ENCODE measurements at regions not wholly inside any gene's neighbourhood (a gene's known extent, or its start where the extent isn't known, plus 50 kb on each side); places are given as distances from the start of the nearest gene placed in this dataset.

- no peaks in the 10 kb centered on the region for H3K36me3 ChIP-seq (ENCODE audit: control insufficient read depth in 4 of 4, insufficient read depth in 4 of 4, low read length in 3 of 4)
- H3K9me3 ChIP-seq (ENCODE audit: control extremely low read depth in 1 of 5, control insufficient read depth in 4 of 5, insufficient read depth in 2 of 5, low read depth in 1 of 5, low read length in 4 of 5) = no peaks in the 10 kb centered on the region
- POLR2A ChIA-PET = no interaction called here
- H3K27ac ChIP-seq (ENCODE audit: insufficient read depth in 1 of 2, low read depth in 1 of 2, low read length in 2 of 2, poor library complexity in 1 of 2, severe bottlenecking in 2 of 2) = no peak overlapping the region
- no peaks in the 10 kb centered on the region for H3K27me3 ChIP-seq (replicated peaks in 2 of 5; ENCODE audit: control insufficient read depth in 4 of 5, insufficient read depth in 5 of 5, low read length in 4 of 5)
- no peaks in the 10 kb centered on the region for H3K4me1 ChIP-seq (ENCODE audit: control extremely low read depth in 1 of 4, control insufficient read depth in 4 of 4, insufficient read depth in 4 of 4, low read length in 3 of 4)
- WGBS (ENCODE audit: insufficient coverage) = no CpG with 5 or more reads among the region's 2 CpGs
- no peak overlapping the region for H3K4me3 ChIP-seq (ENCODE audit: control insufficient read depth in 1 of 7, extremely low read depth in 1 of 7, insufficient read depth in 4 of 7, low read depth in 2 of 7, low read length in 6 of 7)
- no peak for DNase-seq
- CTCF ChIA-PET = no interaction called here
Observed at GRCh38 chr2:145015561-145015960, 495.6 kb upstream of the ZEB2 start.

GRCh38 chr2:145012806-145013205 lies 492.9 kb upstream of the ZEB2 start:
- ChIA-PET CTCF (no interaction called here), POLR2A (interaction anchor here (0.6 kb wide), 1 partner anchor 9 kb away, joined by 3 read pairs; no protein-coding TSS in a partner anchor)
- 100% methylated on average over 1 of the region's 3 CpGs for WGBS (ENCODE audit: insufficient coverage)
- H3K27ac ChIP-seq (ENCODE audit: insufficient read depth in 1 of 2, low read depth in 1 of 2, low read length in 2 of 2, poor library complexity in 1 of 2, severe bottlenecking in 2 of 2) = no peak overlapping the region
- no peaks in the 10 kb centered on the region for H3K9me3 ChIP-seq (ENCODE audit: control extremely low read depth in 1 of 5, control insufficient read depth in 4 of 5, insufficient read depth in 2 of 5, low read depth in 1 of 5, low read length in 4 of 5)
- no peaks in the 10 kb centered on the region for H3K27me3 ChIP-seq (replicated peaks in 2 of 5; ENCODE audit: control insufficient read depth in 4 of 5, insufficient read depth in 5 of 5, low read length in 4 of 5)
- DNase-seq = no peak
- no peak overlapping the region for H3K4me3 ChIP-seq (ENCODE audit: control insufficient read depth in 1 of 7, extremely low read depth in 1 of 7, insufficient read depth in 4 of 7, low read depth in 2 of 7, low read length in 6 of 7)
- no peaks in the 10 kb centered on the region for H3K4me1 ChIP-seq (ENCODE audit: control extremely low read depth in 1 of 4, control insufficient read depth in 4 of 4, insufficient read depth in 4 of 4, low read length in 3 of 4)
- no peaks in the 10 kb centered on the region for H3K36me3 ChIP-seq (ENCODE audit: control insufficient read depth in 4 of 4, insufficient read depth in 4 of 4, low read length in 3 of 4)

- ChIA-PET POLR2A (no interaction called here), CTCF (no interaction called here)
- Histone ChIP-seq H3K4me1 (ENCODE audit: control extremely low read depth in 1 of 4, control insufficient read depth in 4 of 4, insufficient read depth in 4 of 4, low read length in 3 of 4) (no peaks in the 10 kb centered on the region), H3K9me3 (ENCODE audit: control extremely low read depth in 1 of 5, control insufficient read depth in 4 of 5, insufficient read depth in 2 of 5, low read depth in 1 of 5, low read length in 4 of 5) (no peaks in the 10 kb centered on the region), H3K36me3 (ENCODE audit: control insufficient read depth in 4 of 4, insufficient read depth in 4 of 4, low read length in 3 of 4) (no peaks in the 10 kb centered on the region), H3K4me3 (ENCODE audit: control insufficient read depth in 1 of 7, extremely low read depth in 1 of 7, insufficient read depth in 4 of 7, low read depth in 2 of 7, low read length in 6 of 7) (no peak overlapping the region), H3K27ac (ENCODE audit: insufficient read depth in 1 of 2, low read depth in 1 of 2, low read length in 2 of 2, poor library complexity in 1 of 2, severe bottlenecking in 2 of 2) (no peak overlapping the region), H3K27me3 (replicated peaks in 2 of 5; ENCODE audit: control insufficient read depth in 4 of 5, insufficient read depth in 5 of 5, low read length in 4 of 5) (no peaks in the 10 kb centered on the region)
- DNase-seq = no peak
- whole genome bisulfite sequencing (ENCODE audit: insufficient coverage) = no CpG with 5 or more reads among the region's 4 CpGs
Observed at GRCh38 chr2:145012214-145012670, 492.3 kb upstream of the ZEB2 start.

GRCh38 chr2:145010635-145011034 lies 490.7 kb upstream of the ZEB2 start:
- CTCF ChIA-PET = no interaction called here
- Histone ChIP-seq H3K27ac (ENCODE audit: insufficient read depth in 1 of 2, low read depth in 1 of 2, low read length in 2 of 2, poor library complexity in 1 of 2, severe bottlenecking in 2 of 2) (no peak overlapping the region), H3K36me3 (ENCODE audit: control insufficient read depth in 4 of 4, insufficient read depth in 4 of 4, low read length in 3 of 4) (no peaks in the 10 kb centered on the region), H3K4me3 (ENCODE audit: control insufficient read depth in 1 of 7, extremely low read depth in 1 of 7, insufficient read depth in 4 of 7, low read depth in 2 of 7, low read length in 6 of 7) (no peak overlapping the region), H3K4me1 (ENCODE audit: control extremely low read depth in 1 of 4, control insufficient read depth in 4 of 4, insufficient read depth in 4 of 4, low read length in 3 of 4) (no peaks in the 10 kb centered on the region), H3K27me3 (replicated peaks in 2 of 5; ENCODE audit: control insufficient read depth in 4 of 5, insufficient read depth in 5 of 5, low read length in 4 of 5) (no peaks in the 10 kb centered on the region), H3K9me3 (ENCODE audit: control extremely low read depth in 1 of 5, control insufficient read depth in 4 of 5, insufficient read depth in 2 of 5, low read depth in 1 of 5, low read length in 4 of 5) (no peaks in the 10 kb centered on the region)
- POLR2A ChIA-PET = no interaction called here
- 100% methylated on average over 1 of the region's 2 CpGs for WGBS (ENCODE audit: insufficient coverage)
- no peak for DNase-seq

GRCh38 chr2:145007960-145008263 lies 488.0 kb upstream of the ZEB2 start:
- H3K4me3 ChIP-seq (ENCODE audit: control insufficient read depth in 1 of 7, extremely low read depth in 1 of 7, insufficient read depth in 4 of 7, low read depth in 2 of 7, low read length in 6 of 7) = no peak overlapping the region
- H3K36me3 ChIP-seq (ENCODE audit: control insufficient read depth in 4 of 4, insufficient read depth in 4 of 4, low read length in 3 of 4) = no peaks in the 10 kb centered on the region
- H3K9me3 ChIP-seq (ENCODE audit: control extremely low read depth in 1 of 5, control insufficient read depth in 4 of 5, insufficient read depth in 2 of 5, low read depth in 1 of 5, low read length in 4 of 5) = no peaks in the 10 kb centered on the region
- ChIA-PET POLR2A (no interaction called here), CTCF (no interaction called here)
- H3K27ac ChIP-seq (ENCODE audit: insufficient read depth in 1 of 2, low read depth in 1 of 2, low read length in 2 of 2, poor library complexity in 1 of 2, severe bottlenecking in 2 of 2) = no peak overlapping the region
- H3K4me1 ChIP-seq (ENCODE audit: control extremely low read depth in 1 of 4, control insufficient read depth in 4 of 4, insufficient read depth in 4 of 4, low read length in 3 of 4) = no peaks in the 10 kb centered on the region
- H3K27me3 ChIP-seq (replicated peaks in 2 of 5; ENCODE audit: control insufficient read depth in 4 of 5, insufficient read depth in 5 of 5, low read length in 4 of 5) = no peaks in the 10 kb centered on the region
- DNase-seq = no peak

GRCh38 chr2:145007093-145007959 lies 487.4 kb upstream of the ZEB2 start:
- H3K36me3 ChIP-seq (ENCODE audit: control insufficient read depth in 4 of 4, insufficient read depth in 4 of 4, low read length in 3 of 4) = no peaks in the 10 kb centered on the region
- no peaks in the 10 kb centered on the region for H3K9me3 ChIP-seq (ENCODE audit: control extremely low read depth in 1 of 5, control insufficient read depth in 4 of 5, insufficient read depth in 2 of 5, low read depth in 1 of 5, low read length in 4 of 5)
- H3K27ac ChIP-seq (ENCODE audit: insufficient read depth in 1 of 2, low read depth in 1 of 2, low read length in 2 of 2, poor library complexity in 1 of 2, severe bottlenecking in 2 of 2) = no peak overlapping the region
- POLR2A ChIA-PET = no interaction called here
- no peaks in the 10 kb centered on the region for H3K4me1 ChIP-seq (ENCODE audit: control extremely low read depth in 1 of 4, control insufficient read depth in 4 of 4, insufficient read depth in 4 of 4, low read length in 3 of 4)
- no peak for DNase-seq
- no peaks in the 10 kb centered on the region for H3K27me3 ChIP-seq (replicated peaks in 2 of 5; ENCODE audit: control insufficient read depth in 4 of 5, insufficient read depth in 5 of 5, low read length in 4 of 5)
- no peak overlapping the region for H3K4me3 ChIP-seq (ENCODE audit: control insufficient read depth in 1 of 7, extremely low read depth in 1 of 7, insufficient read depth in 4 of 7, low read depth in 2 of 7, low read length in 6 of 7)
- WGBS (ENCODE audit: insufficient coverage) = 98% methylated on average over 8 of the region's 13 CpGs
- CTCF ChIA-PET = no interaction called here

- H3K36me3 ChIP-seq (ENCODE audit: control insufficient read depth in 4 of 4, insufficient read depth in 4 of 4, low read length in 3 of 4) = no peaks in the 10 kb centered on the region
- no peaks in the 10 kb centered on the region for H3K4me1 ChIP-seq (ENCODE audit: control extremely low read depth in 1 of 4, control insufficient read depth in 4 of 4, insufficient read depth in 4 of 4, low read length in 3 of 4)
- no peaks in the 10 kb centered on the region for H3K9me3 ChIP-seq (ENCODE audit: control extremely low read depth in 1 of 5, control insufficient read depth in 4 of 5, insufficient read depth in 2 of 5, low read depth in 1 of 5, low read length in 4 of 5)
- H3K27ac ChIP-seq (ENCODE audit: insufficient read depth in 1 of 2, low read depth in 1 of 2, low read length in 2 of 2, poor library complexity in 1 of 2, severe bottlenecking in 2 of 2) = no peak overlapping the region
- no peak for DNase-seq
- H3K27me3 ChIP-seq (replicated peaks in 2 of 5; ENCODE audit: control insufficient read depth in 4 of 5, insufficient read depth in 5 of 5, low read length in 4 of 5) = no peaks in the 10 kb centered on the region
- WGBS (ENCODE audit: insufficient coverage) = 100% methylated on average over 1 of the region's 1 CpG
- POLR2A ChIA-PET = no interaction called here
- no peak overlapping the region for H3K4me3 ChIP-seq (ENCODE audit: control insufficient read depth in 1 of 7, extremely low read depth in 1 of 7, insufficient read depth in 4 of 7, low read depth in 2 of 7, low read length in 6 of 7)
- CTCF ChIA-PET = no interaction called here
Observed at GRCh38 chr2:145002624-145003023, 482.7 kb upstream of the ZEB2 start.

Data from common myeloid progenitor, CD34-positive (primary cell).